ENCODE measurements at regions not wholly inside any gene's neighbourhood (a gene's known extent, or its start where the extent isn't known, plus 50 kb on each side); places are given as distances from the start of the nearest gene placed in this dataset.

DNA sequence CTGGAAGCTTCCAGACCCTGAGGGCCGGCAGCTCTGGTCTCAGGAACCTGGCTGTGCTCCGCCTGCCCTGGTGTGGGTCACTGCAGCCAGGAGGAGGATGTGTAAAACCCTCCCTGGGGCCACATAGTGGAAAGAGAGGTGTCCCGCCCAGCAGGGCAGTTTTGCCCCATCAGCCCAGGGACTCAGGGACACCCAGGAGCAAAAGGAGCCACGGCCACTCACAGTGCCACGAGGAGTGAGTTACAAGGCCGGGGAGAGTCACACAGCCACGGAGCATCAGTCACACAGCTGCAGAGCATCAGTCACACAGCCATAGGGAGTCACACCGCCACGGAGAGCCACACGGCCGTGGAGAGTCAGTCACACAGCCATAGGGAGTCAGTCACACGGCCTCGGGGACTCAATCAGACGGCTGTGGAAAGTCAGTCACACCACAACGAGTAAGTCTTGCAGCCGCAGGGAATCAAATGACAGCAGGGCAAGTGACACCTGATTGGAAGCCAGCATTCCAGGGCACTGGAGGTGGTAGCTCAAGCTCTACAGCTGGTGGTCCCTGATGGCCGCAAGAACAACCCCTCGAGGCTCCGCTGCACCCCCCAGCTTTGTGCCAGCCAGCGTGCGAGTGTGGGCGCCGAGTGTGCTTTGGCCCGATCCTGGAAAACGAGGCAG is 60.9 kb downstream of the DLL1 start:
- TF ChIP-seq, protein P1, sequence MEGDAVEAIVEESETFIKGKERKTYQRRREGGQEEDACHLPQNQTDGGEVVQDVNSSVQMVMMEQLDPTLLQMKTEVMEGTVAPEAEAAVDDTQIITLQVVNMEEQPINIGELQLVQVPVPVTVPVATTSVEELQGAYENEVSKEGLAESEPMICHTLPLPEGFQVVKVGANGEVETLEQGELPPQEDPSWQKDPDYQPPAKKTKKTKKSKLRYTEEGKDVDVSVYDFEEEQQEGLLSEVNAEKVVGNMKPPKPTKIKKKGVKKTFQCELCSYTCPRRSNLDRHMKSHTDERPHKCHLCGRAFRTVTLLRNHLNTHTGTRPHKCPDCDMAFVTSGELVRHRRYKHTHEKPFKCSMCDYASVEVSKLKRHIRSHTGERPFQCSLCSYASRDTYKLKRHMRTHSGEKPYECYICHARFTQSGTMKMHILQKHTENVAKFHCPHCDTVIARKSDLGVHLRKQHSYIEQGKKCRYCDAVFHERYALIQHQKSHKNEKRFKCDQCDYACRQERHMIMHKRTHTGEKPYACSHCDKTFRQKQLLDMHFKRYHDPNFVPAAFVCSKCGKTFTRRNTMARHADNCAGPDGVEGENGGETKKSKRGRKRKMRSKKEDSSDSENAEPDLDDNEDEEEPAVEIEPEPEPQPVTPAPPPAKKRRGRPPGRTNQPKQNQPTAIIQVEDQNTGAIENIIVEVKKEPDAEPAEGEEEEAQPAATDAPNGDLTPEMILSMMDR (IDR thresholded peaks at IDR 0.05), result no peak
- no peak for TF ChIP-seq POLR2A (IDR thresholded peaks at IDR 0.05)
